Activated T-cell treated with anti-CD3 and anti-CD28 coated beads for 48 hours (primary cell): ENCODE measurements at regions not wholly inside any gene's neighbourhood (a gene's known extent, or its start where the extent isn't known, plus 50 kb on each side); places are given as distances from the start of the nearest gene placed in this dataset.

Experiments used
- DNase-seq: peaks from one replicate; pipeline ENCODE4 v3.0.0-alpha.2; 2020; ENCODE audit warnings: low read depth

- no peak for DNase-seq
Measured at GRCh38 chr16:50955311-50955710, 195.8 kb downstream of the SALL1 start.

- no peak for DNase-seq
Measured at GRCh38 chr16:50954469-50954868, 196.6 kb downstream of the SALL1 start.

GRCh38 chr16:50953290-50953689 is 197.8 kb downstream of the SALL1 start:
- DNase-seq = no peak

- no peak for DNase-seq
Measured at GRCh38 chr16:50950955-50951354, 200.1 kb downstream of the SALL1 start.

- no peak for DNase-seq
Measured at GRCh38 chr16:50948268-50948930, 202.7 kb downstream of the SALL1 start.

- DNase-seq = no peak
Measured at GRCh38 chr16:50947826-50948225, 203.2 kb downstream of the SALL1 start.

- no peak for DNase-seq
Measured at GRCh38 chr16:50946606-50947005, 204.5 kb downstream of the SALL1 start.

GRCh38 chr16:50946098-50946497 is 204.2 kb downstream of the CYLD start:
- DNase-seq = no peak

GRCh38 chr16:50945171-50945570 is 203.3 kb downstream of the CYLD start:
- DNase-seq = no peak

GRCh38 chr16:50944436-50944835 is 202.6 kb downstream of the CYLD start:
- DNase-seq = no peak

- no peak for DNase-seq
Measured at GRCh38 chr16:50944033-50944432, 202.1 kb downstream of the CYLD start.

- DNase-seq = no peak
Measured at GRCh38 chr16:50942143-50942542, 200.3 kb downstream of the CYLD start.

- DNase-seq = no peak
Measured at GRCh38 chr16:50941681-50942080, 199.8 kb downstream of the CYLD start.

- DNase-seq = no peak
Measured at GRCh38 chr16:50940275-50940854, 198.5 kb downstream of the CYLD start.

GRCh38 chr16:50939356-50939755 is 197.5 kb downstream of the CYLD start:
- no peak for DNase-seq

GRCh38 chr16:50938932-50939331 is 197.0 kb downstream of the CYLD start:
- no peak for DNase-seq

GRCh38 chr16:50933262-50933661 is 191.4 kb downstream of the CYLD start:
- DNase-seq = no peak

GRCh38 chr16:50932348-50932935 is 190.6 kb downstream of the CYLD start:
- DNase-seq = no peak

GRCh38 chr16:50928065-50928464 is 186.2 kb downstream of the CYLD start:
- DNase-seq = no peak

GRCh38 chr16:50925758-50926357 is 184.0 kb downstream of the CYLD start:
- DNase-seq = no peak

GRCh38 chr16:50924759-50925545 is 183.1 kb downstream of the CYLD start:
- DNase-seq = no peak

GRCh38 chr16:50917950-50918703 is 176.2 kb downstream of the CYLD start:
- DNase-seq = no peak
